T-helper 1 cell (primary cell): ENCODE measurements at regions not wholly inside any gene's neighbourhood (a gene's known extent, or its start where the extent isn't known, plus 50 kb on each side); places are given as distances from the start of the nearest gene placed in this dataset.
"Not testable (repeated sequence)": the region's sequence is repeated elsewhere in the genome, so short reads cannot be mapped to it uniquely, and the experiment has no call there.

Experiments used
- DNase-seq, 5 donors: peaks; one replicate each; pipeline ENCODE4 v3.0.0-alpha.2; 2012 to 2020

- DNase-seq = no peak
These were observed 153.8 kb downstream of the DEPDC1B start for GRCh38 chr5:60546207-60546606.

- no peak for DNase-seq
These were observed 154.4 kb downstream of the DEPDC1B start for GRCh38 chr5:60545551-60545950.

- DNase-seq = no peak
These were observed 155.8 kb downstream of the DEPDC1B start for GRCh38 chr5:60544142-60544541.

- DNase-seq = no peak
These were observed 158.0 kb downstream of the DEPDC1B start for GRCh38 chr5:60541980-60542379.

GRCh38 chr5:60540856-60541805, 158.8 kb downstream of the DEPDC1B start:
- DNase-seq = no peak

- no peak for DNase-seq
These were observed 160.8 kb downstream of the DEPDC1B start for GRCh38 chr5:60538955-60539866.

- no peak for DNase-seq
These were observed 161.5 kb downstream of the DEPDC1B start for GRCh38 chr5:60538426-60538825.

GRCh38 chr5:60535951-60536350, 164.0 kb downstream of the DEPDC1B start:
- DNase-seq = no peak

- DNase-seq = no peak
These were observed 164.8 kb downstream of the DEPDC1B start for GRCh38 chr5:60535198-60535597.

- DNase-seq = no peak
These were observed 166.2 kb downstream of the DEPDC1B start for GRCh38 chr5:60533789-60534188.

GRCh38 chr5:60532796-60533195, 167.2 kb downstream of the DEPDC1B start:
- DNase-seq = not testable (repeated sequence)

GRCh38 chr5:60530144-60530848, 169.7 kb downstream of the DEPDC1B start:
- DNase-seq = not testable (repeated sequence)

GRCh38 chr5:60529001-60529400, 171.0 kb downstream of the DEPDC1B start:
- DNase-seq = no peak

- DNase-seq = no peak
These were observed 172.9 kb downstream of the DEPDC1B start for GRCh38 chr5:60527072-60527471.

- no peak for DNase-seq
These were observed 173.6 kb downstream of the DEPDC1B start for GRCh38 chr5:60526336-60526875.

- DNase-seq = peak in 1 of 5 donors; percentile 1
These were observed 177.6 kb downstream of the DEPDC1B start for GRCh38 chr5:60522292-60522905.

- DNase-seq = no peak
These were observed 178.3 kb downstream of the DEPDC1B start for GRCh38 chr5:60521376-60522291.

GRCh38 chr5:60520451-60521227, 179.3 kb downstream of the DEPDC1B start:
- DNase-seq = no peak

GRCh38 chr5:60519372-60519771, 180.6 kb downstream of the DEPDC1B start:
- no peak for DNase-seq

- DNase-seq = no peak
These were observed 182.1 kb downstream of the DEPDC1B start for GRCh38 chr5:60517850-60518249.
